NK-92 treated with Interleukin-12 subunit alpha and Interleukin-12 subunit beta, amount 100 ng/mL, for 24 hours (cell line): ENCODE measurements at regions not wholly inside any gene's neighbourhood (a gene's known extent, or its start where the extent isn't known, plus 50 kb on each side); places are given as distances from the start of the nearest gene placed in this dataset.
"Not testable (repeated sequence)": the region's sequence is repeated elsewhere in the genome, so short reads cannot be mapped to it uniquely, and the experiment has no call there.

Source experiments
- DNase-seq: peaks from one replicate; lab custom pipeline; 2025; lab: John Stamatoyannopoulos, UW

GRCh38 chr3:176190755-176191154 is 1006.5 kb downstream of the TBL1XR1 start:
- DNase-seq, result no peak

- no peak for DNase-seq
Observed at GRCh38 chr3:176183181-176183580, 1014.1 kb downstream of the TBL1XR1 start.

- DNase-seq, result no peak
Observed at GRCh38 chr3:176174060-176174459, 1023.2 kb downstream of the TBL1XR1 start.

DNA sequence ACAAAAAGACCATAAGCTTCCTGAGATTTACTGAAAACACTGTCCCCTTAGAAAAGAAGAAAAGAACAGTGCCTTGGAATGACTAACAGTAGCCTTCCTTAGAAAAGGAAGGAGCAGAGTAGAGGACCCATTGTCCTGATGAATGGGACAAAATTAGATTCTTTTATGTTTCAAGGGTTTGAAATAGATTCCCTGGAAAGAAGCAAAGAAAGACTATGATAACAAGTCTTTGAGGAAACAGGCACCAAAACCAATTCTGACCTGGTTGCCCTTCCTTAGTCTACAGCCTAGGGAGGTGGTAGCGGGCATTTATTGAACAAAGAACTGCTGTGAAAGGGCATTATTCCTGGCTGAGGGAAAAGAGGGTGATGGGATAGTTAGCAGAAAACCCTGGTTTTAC is 1024.8 kb downstream of the TBL1XR1 start:
- no peak for DNase-seq

GRCh38 chr3:176167272-176167671 is 1030.0 kb downstream of the TBL1XR1 start:
- no peak for DNase-seq

- DNase-seq, result no peak
Observed at GRCh38 chr3:176160997-176161396, 1036.3 kb downstream of the TBL1XR1 start.

GRCh38 chr3:176159796-176160195 is 1037.5 kb downstream of the TBL1XR1 start:
- DNase-seq, result no peak

GRCh38 chr3:176155012-176155411 is 1042.3 kb downstream of the TBL1XR1 start:
- no peak for DNase-seq

DNA sequence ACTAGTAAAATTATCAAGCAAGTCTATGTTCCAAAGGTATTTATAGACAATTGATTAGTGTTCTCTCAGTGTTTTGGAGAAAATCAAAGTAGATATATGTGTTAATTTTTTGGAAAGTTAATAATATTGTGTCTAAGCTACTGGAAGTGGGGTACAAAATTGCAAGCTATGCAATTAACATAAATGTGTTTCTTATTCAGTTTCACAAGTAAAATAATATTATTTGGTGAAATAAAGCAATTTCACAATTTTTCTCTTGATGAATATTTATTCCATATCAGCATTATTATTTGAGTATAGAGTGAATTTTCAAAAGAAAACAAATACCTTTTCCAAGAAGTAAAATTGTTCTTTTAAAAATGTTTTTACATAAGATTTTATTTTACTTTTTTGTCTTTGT is 1047.7 kb downstream of the TBL1XR1 start:
- no peak for DNase-seq

GRCh38 chr3:176147251-176147650 is 1050.0 kb downstream of the TBL1XR1 start:
- no peak for DNase-seq

GRCh38 chr3:176141837-176142236 is 1055.4 kb downstream of the TBL1XR1 start:
- DNase-seq, result no peak

- no peak for DNase-seq
Observed at GRCh38 chr3:176120507-176120906, 1076.8 kb downstream of the TBL1XR1 start.

DNA sequence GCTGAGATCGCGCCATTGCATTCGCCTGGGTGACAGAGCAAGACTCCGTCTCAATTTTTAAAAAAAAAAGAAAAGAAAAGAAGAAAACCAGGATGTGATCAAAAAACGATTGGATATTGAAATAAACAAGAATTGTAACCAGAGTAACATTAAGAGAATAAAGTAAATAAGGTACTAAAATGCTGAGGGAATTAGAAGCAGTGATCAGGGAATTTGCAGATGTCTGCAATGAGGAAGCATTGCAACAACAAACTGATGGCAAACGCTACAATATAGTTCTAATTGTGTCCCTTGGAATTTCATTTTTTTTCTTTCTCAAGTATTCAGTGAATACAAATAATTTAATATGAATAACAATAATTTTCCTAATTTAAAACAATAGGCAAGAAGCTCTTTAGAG is 1077.5 kb downstream of the TBL1XR1 start:
- no peak for DNase-seq

DNA sequence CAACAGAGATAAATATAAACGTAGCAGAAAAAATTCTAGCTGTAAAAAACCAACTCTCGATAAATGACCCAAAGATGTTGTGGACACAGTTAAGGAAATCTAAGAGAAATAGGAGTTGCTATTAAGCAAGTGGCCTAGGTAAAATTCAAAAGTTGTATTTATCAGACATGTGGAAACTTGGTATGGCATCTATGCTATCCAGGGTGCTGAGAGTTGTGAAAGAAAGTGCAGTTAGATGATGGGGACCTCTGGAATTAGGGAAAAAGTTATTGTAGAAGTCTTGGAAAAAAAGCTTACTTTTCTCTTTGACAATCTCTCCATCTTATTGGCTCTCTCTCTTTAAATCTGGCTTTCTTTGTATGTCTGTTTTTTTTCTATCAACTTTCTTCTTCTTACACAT is 1090.9 kb downstream of the TBL1XR1 start:
- DNase-seq, result no peak

GRCh38 chr3:176097027-176097426 is 1100.3 kb downstream of the TBL1XR1 start:
- DNase-seq, result no peak

GRCh38 chr3:176093892-176094291 is 1103.4 kb downstream of the TBL1XR1 start:
- not testable (repeated sequence) for DNase-seq

GRCh38 chr3:176090727-176091126 is 1106.6 kb downstream of the TBL1XR1 start:
- no peak for DNase-seq

GRCh38 chr3:176088962-176089383 is 1108.3 kb downstream of the TBL1XR1 start:
- DNase-seq, result no peak

DNA sequence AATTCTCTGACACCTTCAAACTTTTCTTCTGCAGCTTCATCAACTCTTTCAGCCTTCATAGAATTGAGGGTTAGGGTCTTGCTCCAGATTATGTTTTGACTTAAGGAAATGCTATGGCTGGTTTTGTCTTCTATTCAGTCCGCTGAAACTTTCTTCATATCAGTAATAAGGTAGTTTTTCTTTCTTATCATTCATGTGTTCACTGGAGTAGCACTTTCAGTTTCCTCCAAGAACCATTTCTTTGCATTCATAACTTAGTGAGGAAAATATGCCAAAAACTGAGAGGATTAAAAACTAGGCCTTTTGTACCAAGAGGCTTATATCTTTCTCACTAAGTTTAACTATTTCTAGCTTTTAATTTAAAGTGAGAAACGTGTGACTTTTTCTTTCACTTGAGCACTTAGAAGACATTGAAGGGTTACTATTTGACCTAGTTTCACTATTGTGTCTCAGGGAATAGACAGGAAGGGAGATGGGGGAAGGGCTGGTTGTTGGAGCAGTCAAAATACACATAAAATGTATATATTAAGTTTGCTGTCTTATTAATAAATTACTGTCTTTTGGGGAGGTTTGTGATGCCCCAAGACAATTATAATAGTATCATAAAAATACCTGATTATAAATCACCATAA is 1110.1 kb downstream of the TBL1XR1 start:
- no peak for DNase-seq

DNA sequence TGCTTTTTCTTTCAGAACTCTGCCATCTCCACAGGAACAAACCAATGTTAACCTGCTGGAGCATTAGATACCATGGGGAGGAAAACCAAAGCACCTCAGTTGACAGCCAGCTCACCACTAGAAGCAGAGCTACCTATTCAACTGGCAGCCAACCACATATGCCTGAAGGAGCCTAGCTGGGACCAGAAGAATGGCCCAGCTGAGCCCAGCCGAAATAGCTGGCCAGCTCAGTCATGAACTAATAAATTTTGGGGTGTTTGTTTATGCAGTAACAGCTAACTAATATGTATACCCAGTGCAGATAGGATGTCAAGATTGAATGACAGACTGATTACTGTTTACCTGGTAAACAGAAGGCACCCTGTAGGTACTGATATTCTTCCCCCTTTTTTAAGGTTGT is 1117.5 kb downstream of the TBL1XR1 start:
- no peak for DNase-seq

GRCh38 chr3:176078906-176079305 is 1118.4 kb downstream of the TBL1XR1 start:
- DNase-seq, result no peak

- no peak for DNase-seq
Observed at GRCh38 chr3:176075491-176075890, 1121.8 kb downstream of the TBL1XR1 start.

GRCh38 chr3:176075046-176075445 is 1122.2 kb downstream of the TBL1XR1 start:
- no peak for DNase-seq

DNA sequence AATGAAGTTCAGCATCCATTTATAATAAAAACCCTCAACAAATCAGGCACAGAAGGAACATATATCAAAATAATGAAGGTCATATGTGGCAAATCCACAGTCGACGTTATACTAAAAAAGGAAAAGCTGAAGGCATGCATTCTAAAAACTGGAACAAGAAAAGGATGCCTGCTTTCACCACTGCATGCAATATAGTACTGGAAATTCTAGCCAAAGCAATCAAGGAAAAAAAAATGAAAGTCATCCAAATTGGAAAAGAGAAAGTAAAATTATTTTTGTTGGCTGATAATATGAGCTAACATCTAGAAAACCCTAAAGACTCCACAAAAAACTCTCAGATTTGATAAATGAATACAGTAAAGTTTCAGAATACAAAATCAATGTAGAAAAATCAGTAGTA is 1123.2 kb downstream of the TBL1XR1 start:
- DNase-seq, result no peak

DNA sequence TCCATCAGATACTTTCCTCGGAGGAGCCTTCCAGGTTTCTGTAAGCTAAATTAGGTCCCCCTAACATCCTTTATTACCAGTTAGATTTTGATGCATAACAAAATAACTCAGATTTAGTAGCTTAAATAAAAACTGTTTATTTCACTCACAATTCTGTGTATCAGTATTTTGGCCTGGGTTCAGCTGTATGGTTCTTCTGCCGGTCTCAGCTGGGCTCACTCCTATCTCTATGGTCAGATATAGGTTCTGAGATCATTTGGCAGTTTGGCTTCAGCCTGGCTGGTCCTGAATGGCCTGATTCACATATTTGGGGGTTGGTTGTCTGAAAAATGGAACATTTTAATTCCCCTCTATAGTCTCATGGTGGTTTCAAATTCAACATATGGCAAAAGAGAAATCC is 1125.3 kb downstream of the TBL1XR1 start:
- no peak for DNase-seq
